ENCODE measurements at regions not wholly inside any gene's neighbourhood (a gene's known extent, or its start where the extent isn't known, plus 50 kb on each side); places are given as distances from the start of the nearest gene placed in this dataset.

- DNase-seq (ENCODE audit: low read depth): no peak
Measured at GRCh38 chr18:68467329-68467728, 247.6 kb downstream of the TMX3 start.

GRCh38 chr18:68466672-68467071 is 248.2 kb downstream of the TMX3 start:
- no peak for DNase-seq (ENCODE audit: low read depth)

GRCh38 chr18:68462766-68463165 is 252.1 kb downstream of the TMX3 start:
- no peak for DNase-seq (ENCODE audit: low read depth)

GRCh38 chr18:68462148-68462547 is 252.8 kb downstream of the TMX3 start:
- no peak for DNase-seq (ENCODE audit: low read depth)

GRCh38 chr18:68461481-68462018 is 253.4 kb downstream of the TMX3 start:
- no peak for DNase-seq (ENCODE audit: low read depth)

GRCh38 chr18:68459968-68460367 is 254.9 kb downstream of the TMX3 start:
- DNase-seq (ENCODE audit: low read depth): no peak

GRCh38 chr18:68456985-68457384 is 257.9 kb downstream of the TMX3 start:
- no peak for DNase-seq (ENCODE audit: low read depth)

DNA sequence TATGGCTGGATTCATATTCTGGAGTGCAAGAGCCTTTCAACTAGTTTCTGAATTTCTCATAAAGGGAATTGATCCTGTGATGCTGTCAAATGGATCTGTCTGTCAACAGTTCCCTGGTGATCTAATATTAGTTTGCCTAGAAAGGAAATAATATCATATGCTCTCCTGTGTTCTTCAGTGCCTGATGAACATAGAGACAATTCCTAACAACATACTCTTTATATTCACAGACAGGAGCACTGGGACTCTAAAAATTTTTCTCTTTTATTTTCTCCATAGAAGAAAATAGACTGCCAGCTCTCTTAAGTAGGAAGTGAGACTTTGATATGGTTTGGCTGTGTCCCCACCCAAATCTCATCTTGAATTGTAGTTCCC is 259.7 kb downstream of the TMX3 start:
- no peak for DNase-seq (ENCODE audit: low read depth)

DNA sequence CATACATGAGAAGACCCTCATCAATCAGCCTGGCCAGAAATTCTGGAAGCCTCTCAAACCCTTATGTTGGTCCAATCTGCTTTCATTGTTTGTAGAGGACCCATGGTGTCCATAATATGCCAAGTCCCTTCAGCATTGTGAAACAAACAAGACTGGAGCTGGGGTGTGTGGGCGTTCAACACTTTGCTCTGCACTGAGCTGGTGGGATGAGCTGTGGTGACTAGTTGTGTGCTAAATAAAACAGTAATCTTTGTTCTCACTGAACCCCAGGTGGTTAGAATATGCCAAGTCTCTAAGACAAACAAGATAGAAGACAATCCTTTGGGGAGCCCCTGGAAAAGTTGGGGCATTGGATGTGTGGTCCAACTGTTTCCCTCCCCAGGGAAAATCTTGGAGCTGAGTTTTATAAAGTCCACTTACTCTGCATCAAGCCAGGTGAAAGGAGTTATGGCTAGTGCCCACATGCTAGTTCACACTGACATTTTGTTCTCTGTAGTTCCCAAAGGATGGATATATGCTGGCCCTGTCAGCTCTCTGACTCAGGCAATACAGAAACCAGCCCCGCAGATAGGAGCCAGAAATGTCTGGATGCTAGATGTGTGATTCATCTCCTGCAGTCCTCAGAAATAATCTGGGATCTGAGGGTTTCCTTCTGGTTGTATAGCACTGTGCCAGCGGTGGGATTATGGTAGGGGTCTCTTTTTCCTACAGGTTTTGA is 260.2 kb downstream of the TMX3 start:
- DNase-seq (ENCODE audit: low read depth): peak; percentile 46

- DNase-seq (ENCODE audit: low read depth): peak; percentile 42
Measured at GRCh38 chr18:68449292-68449691, 265.6 kb downstream of the TMX3 start.

DNA sequence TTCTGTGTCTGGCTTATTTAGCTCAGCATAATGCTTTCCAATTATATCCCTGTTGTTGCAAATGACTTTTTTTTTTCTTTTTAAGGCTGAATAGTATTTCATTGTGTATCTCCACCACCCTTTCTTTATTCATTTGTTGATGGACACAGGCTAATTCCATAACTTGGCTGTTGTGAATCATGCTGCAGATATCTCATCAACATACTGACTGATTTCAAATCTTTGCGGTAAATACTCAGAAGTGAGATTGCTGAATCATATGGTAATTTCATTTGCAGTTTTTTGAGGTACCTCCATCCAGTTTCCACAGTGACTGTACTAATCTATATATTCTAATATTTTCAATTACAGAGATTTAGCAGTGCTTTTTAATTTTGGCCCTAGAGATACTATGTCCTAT is 266.2 kb downstream of the TMX3 start:
- peak; percentile 49 for DNase-seq (ENCODE audit: low read depth)

DNA sequence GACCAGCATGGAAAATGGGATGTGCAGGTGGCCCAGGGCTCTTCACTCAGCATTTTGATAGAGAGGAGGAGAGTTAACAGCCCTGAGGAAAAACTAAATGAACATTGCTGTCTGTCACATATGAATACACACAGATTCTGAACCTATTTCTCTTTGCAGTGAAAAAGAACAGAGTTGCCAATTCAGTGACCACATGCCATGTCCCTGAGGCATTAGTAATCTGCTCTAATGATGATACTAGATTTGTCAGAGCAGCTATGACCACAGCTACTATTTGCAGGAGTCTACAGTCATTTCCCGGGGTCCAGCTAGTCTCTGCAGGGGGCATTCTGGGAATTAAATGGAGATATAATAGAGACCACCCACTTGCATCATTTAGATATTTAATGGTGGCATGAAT is 267.6 kb downstream of the TMX3 start:
- DNase-seq (ENCODE audit: low read depth): peak; percentile 54

GRCh38 chr18:68445668-68446426 is 269.1 kb downstream of the TMX3 start:
- DNase-seq (ENCODE audit: low read depth): no peak

DNA sequence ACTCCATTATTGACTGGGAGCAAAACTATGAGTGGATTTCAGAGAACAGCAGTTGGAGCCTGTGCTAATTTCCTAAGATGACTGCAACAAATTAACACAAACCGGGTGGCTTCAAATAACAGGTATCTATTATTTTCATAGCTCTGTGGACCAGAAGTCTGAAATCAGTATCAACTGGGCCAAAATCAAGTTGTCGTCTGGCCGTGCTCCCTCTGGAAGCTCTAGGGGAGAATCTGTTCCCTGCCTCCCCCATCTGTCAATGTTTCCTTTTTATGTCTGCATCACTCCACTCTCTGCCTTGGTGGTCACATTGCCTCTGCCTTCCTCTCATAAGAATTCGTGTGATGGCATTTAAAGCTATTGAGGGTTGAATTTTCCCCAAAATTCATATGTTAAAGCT is 269.8 kb downstream of the TMX3 start:
- no peak for DNase-seq (ENCODE audit: low read depth)

DNA sequence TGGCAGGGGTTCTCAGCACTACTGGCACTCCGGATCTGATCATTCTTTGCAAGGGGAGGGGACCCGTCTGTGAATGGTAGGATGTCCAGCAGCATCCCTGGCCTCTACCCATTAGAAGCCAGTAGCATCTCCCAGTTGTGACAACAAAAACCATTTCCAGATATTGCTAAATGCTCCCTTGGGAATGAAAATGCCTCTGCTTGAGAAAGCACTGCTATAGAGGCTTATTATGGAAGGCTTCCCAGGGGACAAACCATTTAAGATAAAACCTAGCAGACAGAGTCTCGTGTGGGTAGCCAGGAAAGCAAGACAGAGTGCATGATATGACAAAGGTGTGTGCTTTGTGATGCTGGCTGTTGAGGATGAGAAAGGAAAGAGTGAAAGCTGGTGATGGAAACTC is 273.7 kb downstream of the TMX3 start:
- DNase-seq (ENCODE audit: low read depth): no peak

DNA sequence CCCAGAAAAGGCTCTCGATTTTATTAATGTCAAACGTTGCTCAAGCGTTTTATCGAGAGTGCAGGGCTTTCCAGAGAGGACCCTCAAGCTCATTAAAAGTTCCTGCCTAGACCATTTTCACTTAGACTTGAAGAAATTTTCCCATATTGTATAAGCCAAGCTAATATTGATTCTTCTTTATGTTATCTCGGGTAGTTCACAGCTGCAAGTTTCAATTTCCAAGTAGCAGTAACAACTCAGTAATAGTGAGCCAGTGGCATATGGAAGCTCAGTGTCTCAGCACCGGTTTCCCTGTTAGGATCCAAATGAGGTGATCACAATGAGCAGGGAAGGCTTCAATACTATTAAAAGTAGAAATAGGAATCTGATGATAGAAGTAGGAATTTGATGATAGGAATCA is 274.5 kb downstream of the TMX3 start:
- DNase-seq (ENCODE audit: low read depth): no peak

- no peak for DNase-seq (ENCODE audit: low read depth)
Measured at GRCh38 chr18:68439642-68440041, 275.3 kb downstream of the TMX3 start.

GRCh38 chr18:68438983-68439382 is 275.9 kb downstream of the TMX3 start:
- peak; percentile 76 for DNase-seq (ENCODE audit: low read depth)

- no peak for DNase-seq (ENCODE audit: low read depth)
Measured at GRCh38 chr18:68438536-68438935, 276.4 kb downstream of the TMX3 start.

GRCh38 chr18:68436485-68436884 is 278.4 kb downstream of the TMX3 start:
- peak; percentile 66 for DNase-seq (ENCODE audit: low read depth)

GRCh38 chr18:68435581-68435980 is 279.3 kb downstream of the TMX3 start:
- DNase-seq (ENCODE audit: low read depth): no peak

GRCh38 chr18:68431922-68432198 is 283.0 kb downstream of the TMX3 start:
- no peak for DNase-seq (ENCODE audit: low read depth)

GRCh38 chr18:68431111-68431921 is 283.6 kb downstream of the TMX3 start:
- DNase-seq (ENCODE audit: low read depth): no peak

Data from RPMI7951 (cell line).